ENCODE measurements at regions not wholly inside any gene's neighbourhood (a gene's known extent, or its start where the extent isn't known, plus 50 kb on each side); places are given as distances from the start of the nearest gene placed in this dataset.

- DNase-seq, result no peak
Measured at GRCh38 chr17:74098136-74099024, 105.1 kb upstream of the RPL38 start.

GRCh38 chr17:74099442-74100340, 103.8 kb upstream of the RPL38 start:
- DNase-seq, result no peak

GRCh38 chr17:74104921-74105320, 98.6 kb upstream of the RPL38 start:
- no peak for DNase-seq

GRCh38 chr17:74107107-74107506, 96.4 kb upstream of the RPL38 start:
- DNase-seq, result no peak

GRCh38 chr17:74108126-74108705, 95.3 kb upstream of the RPL38 start:
- DNase-seq, result no peak

- no peak for DNase-seq
Measured at GRCh38 chr17:74110467-74110866, 93.0 kb upstream of the RPL38 start.

- DNase-seq, result no peak
Measured at GRCh38 chr17:74113326-74113725, 90.2 kb upstream of the RPL38 start.

GRCh38 chr17:74113952-74114351, 89.5 kb upstream of the RPL38 start:
- no peak for DNase-seq

- no peak for DNase-seq
Measured at GRCh38 chr17:74114881-74115470, 88.5 kb upstream of the RPL38 start.

GRCh38 chr17:74115586-74115985, 87.9 kb upstream of the RPL38 start:
- no peak for DNase-seq

- no peak for DNase-seq
Measured at GRCh38 chr17:74116087-74116717, 87.3 kb upstream of the RPL38 start.

GRCh38 chr17:74117087-74117698, 86.3 kb upstream of the RPL38 start:
- no peak for DNase-seq

GRCh38 chr17:74117999-74118421, 85.5 kb upstream of the RPL38 start:
- DNase-seq, result no peak

GRCh38 chr17:74118504-74118903, 85.0 kb upstream of the RPL38 start:
- no peak for DNase-seq

GRCh38 chr17:74119049-74119580, 84.4 kb upstream of the RPL38 start:
- DNase-seq, result no peak

GRCh38 chr17:74119965-74120364, 83.5 kb upstream of the RPL38 start:
- DNase-seq, result no peak

GRCh38 chr17:74123350-74123749, 80.1 kb upstream of the RPL38 start:
- DNase-seq, result no peak

- no peak for DNase-seq
Measured at GRCh38 chr17:74123866-74124444, 79.5 kb upstream of the RPL38 start.

- no peak for DNase-seq
Measured at GRCh38 chr17:74125156-74125555, 78.3 kb upstream of the RPL38 start.

- no peak for DNase-seq
Measured at GRCh38 chr17:74126179-74126900, 77.1 kb upstream of the RPL38 start.

- DNase-seq, result no peak
Measured at GRCh38 chr17:74126959-74127358, 76.5 kb upstream of the RPL38 start.
